ENCODE measurements at regions not wholly inside any gene's neighbourhood (a gene's known extent, or its start where the extent isn't known, plus 50 kb on each side); places are given as distances from the start of the nearest gene placed in this dataset.

DNA sequence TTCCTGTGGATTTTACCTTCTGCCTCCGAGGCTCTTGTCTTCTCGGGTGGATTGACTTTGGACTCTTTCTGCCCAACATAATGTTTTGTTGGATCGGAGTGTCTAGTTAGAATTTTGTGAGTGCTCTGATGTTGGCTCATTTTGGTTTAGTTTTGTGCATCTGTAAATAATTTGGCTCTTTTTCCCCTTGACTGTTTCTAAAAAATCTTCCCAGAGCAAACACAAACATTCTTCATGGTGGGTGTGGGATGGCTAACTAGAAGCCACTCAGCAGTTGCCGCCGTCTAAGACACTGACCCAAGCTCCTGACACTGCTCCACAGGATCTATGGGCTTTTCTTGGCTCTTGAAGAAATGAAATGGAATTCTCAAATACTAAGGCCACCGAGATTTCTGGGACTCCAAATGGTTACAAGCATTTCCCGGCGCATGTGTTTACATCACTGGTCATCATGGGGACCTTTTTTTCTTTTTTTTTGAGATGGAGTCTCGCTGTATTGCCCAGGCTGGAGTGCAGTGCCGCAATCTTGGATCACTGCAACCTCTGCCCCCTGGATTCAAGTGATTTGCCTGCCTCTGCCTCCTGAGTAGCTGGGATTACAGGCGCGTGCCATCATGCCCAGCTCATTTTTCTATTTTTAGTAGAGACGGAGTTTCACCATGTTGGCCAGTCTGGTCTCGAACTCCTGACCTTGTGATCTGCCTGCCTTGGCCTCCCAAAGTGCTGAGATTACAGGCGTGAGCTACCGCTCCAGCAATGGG lies 92.0 kb upstream of the FRMD1 start:
- no peak for TF ChIP-seq ZFX (IDR thresholded peaks at IDR 0.05; ENCODE audit: borderline replicate concordance)
- TF ChIP-seq, protein P1, sequence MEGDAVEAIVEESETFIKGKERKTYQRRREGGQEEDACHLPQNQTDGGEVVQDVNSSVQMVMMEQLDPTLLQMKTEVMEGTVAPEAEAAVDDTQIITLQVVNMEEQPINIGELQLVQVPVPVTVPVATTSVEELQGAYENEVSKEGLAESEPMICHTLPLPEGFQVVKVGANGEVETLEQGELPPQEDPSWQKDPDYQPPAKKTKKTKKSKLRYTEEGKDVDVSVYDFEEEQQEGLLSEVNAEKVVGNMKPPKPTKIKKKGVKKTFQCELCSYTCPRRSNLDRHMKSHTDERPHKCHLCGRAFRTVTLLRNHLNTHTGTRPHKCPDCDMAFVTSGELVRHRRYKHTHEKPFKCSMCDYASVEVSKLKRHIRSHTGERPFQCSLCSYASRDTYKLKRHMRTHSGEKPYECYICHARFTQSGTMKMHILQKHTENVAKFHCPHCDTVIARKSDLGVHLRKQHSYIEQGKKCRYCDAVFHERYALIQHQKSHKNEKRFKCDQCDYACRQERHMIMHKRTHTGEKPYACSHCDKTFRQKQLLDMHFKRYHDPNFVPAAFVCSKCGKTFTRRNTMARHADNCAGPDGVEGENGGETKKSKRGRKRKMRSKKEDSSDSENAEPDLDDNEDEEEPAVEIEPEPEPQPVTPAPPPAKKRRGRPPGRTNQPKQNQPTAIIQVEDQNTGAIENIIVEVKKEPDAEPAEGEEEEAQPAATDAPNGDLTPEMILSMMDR (IDR thresholded peaks at IDR 0.05): no peak
